ENCODE measurements at regions not wholly inside any gene's neighbourhood (a gene's known extent, or its start where the extent isn't known, plus 50 kb on each side); places are given as distances from the start of the nearest gene placed in this dataset.

GRCh38 chr11:45456686-45457085 is 170.5 kb upstream of the SYT13 start:
- peaks cover 28% of the 10 kb centered on the region for H3K27me3 Mint-ChIP-seq (ENCODE audit: insufficient read depth, unreplicated experiment)
- no peaks in the 10 kb centered on the region for H3K4me1 Mint-ChIP-seq (ENCODE audit: low read depth, unreplicated experiment)
- H3K4me3 Mint-ChIP-seq (ENCODE audit: unreplicated experiment): no peak overlapping the region
- H3K36me3 Mint-ChIP-seq (ENCODE audit: insufficient read depth, unreplicated experiment): no peaks in the 10 kb centered on the region
- no peak overlapping the region for H3K27ac Mint-ChIP-seq (ENCODE audit: unreplicated experiment)
- H3K4me3 ChIP-seq (ENCODE audit: low read depth, low read length): no peak overlapping the region
- H3K4me1 ChIP-seq: no peaks in the 10 kb centered on the region
- H3K9me3 ChIP-seq: no peaks in the 10 kb centered on the region
- ChIA-PET CTCF (no interaction called here), POLR2A (no interaction called here)
- no peak for DNase-seq
- peaks cover 1% of the 10 kb centered on the region; the same call in 1 of the 2 replicates for H3K27me3 ChIP-seq (replicated peaks; ENCODE audit: control insufficient read depth, insufficient read depth, low read length)
- TF ChIP-seq CTCF (IDR thresholded peaks at IDR 0.05; ENCODE audit: insufficient read depth in 1 of 2, low read depth in 1 of 2, low read length in 1 of 2, severe bottlenecking in 1 of 2, unreplicated experiment in 1 of 2): no peak
- intact Hi-C loops (cut with micrococcal nuclease; ENCODE audit: unreplicated experiment): no loop called here
- H3K9me3 Mint-ChIP-seq (ENCODE audit: unreplicated experiment): no peaks in the 10 kb centered on the region
- H3K36me3 ChIP-seq (ENCODE audit: control insufficient read depth, insufficient read depth, low read length): no peaks in the 10 kb centered on the region
- no TSS peak for BruUV-seq (replicated peaks)

GRCh38 chr11:45455536-45455935 is 169.4 kb upstream of the SYT13 start:
- Histone ChIP-seq H3K36me3 (ENCODE audit: control insufficient read depth, insufficient read depth, low read length) (no peaks in the 10 kb centered on the region), H3K4me1 (no peaks in the 10 kb centered on the region), H3K9me3 (no peaks in the 10 kb centered on the region), H3K27me3 (replicated peaks; ENCODE audit: control insufficient read depth, insufficient read depth, low read length) (peaks cover 1% of the 10 kb centered on the region; the same call in 1 of the 2 replicates), H3K4me3 (ENCODE audit: low read depth, low read length) (no peak overlapping the region)
- no peak overlapping the region for H3K4me3 Mint-ChIP-seq (ENCODE audit: unreplicated experiment)
- no peaks in the 10 kb centered on the region for H3K9me3 Mint-ChIP-seq (ENCODE audit: unreplicated experiment)
- DNase-seq: no peak
- no peaks in the 10 kb centered on the region for H3K4me1 Mint-ChIP-seq (ENCODE audit: low read depth, unreplicated experiment)
- ChIA-PET CTCF (interaction anchor here (0.6 kb wide), 1 partner anchor 931 kb away, joined by 3 read pairs; no protein-coding TSS in a partner anchor), POLR2A (no interaction called here)
- intact Hi-C loops (cut with micrococcal nuclease; ENCODE audit: unreplicated experiment): no loop called here
- no peaks in the 10 kb centered on the region for H3K36me3 Mint-ChIP-seq (ENCODE audit: insufficient read depth, unreplicated experiment)
- no peak for TF ChIP-seq CTCF (IDR thresholded peaks at IDR 0.05; ENCODE audit: insufficient read depth in 1 of 2, low read depth in 1 of 2, low read length in 1 of 2, severe bottlenecking in 1 of 2, unreplicated experiment in 1 of 2)
- no peak overlapping the region for H3K27ac Mint-ChIP-seq (ENCODE audit: unreplicated experiment)
- no TSS peak for BruUV-seq (replicated peaks)
- peaks cover 28% of the 10 kb centered on the region for H3K27me3 Mint-ChIP-seq (ENCODE audit: insufficient read depth, unreplicated experiment)

GRCh38 chr11:45454917-45455401 is 168.8 kb upstream of the SYT13 start:
- peaks cover 25% of the 10 kb centered on the region for H3K27me3 Mint-ChIP-seq (ENCODE audit: insufficient read depth, unreplicated experiment)
- Histone ChIP-seq H3K9me3 (no peaks in the 10 kb centered on the region), H3K36me3 (ENCODE audit: control insufficient read depth, insufficient read depth, low read length) (no peaks in the 10 kb centered on the region), H3K4me3 (ENCODE audit: low read depth, low read length) (no peak overlapping the region), H3K4me1 (no peaks in the 10 kb centered on the region), H3K27me3 (replicated peaks; ENCODE audit: control insufficient read depth, insufficient read depth, low read length) (peaks cover 1% of the 10 kb centered on the region; the same call in 1 of the 2 replicates)
- H3K4me3 Mint-ChIP-seq (ENCODE audit: unreplicated experiment): no peak overlapping the region
- H3K4me1 Mint-ChIP-seq (ENCODE audit: low read depth, unreplicated experiment): no peaks in the 10 kb centered on the region
- H3K9me3 Mint-ChIP-seq (ENCODE audit: unreplicated experiment): no peaks in the 10 kb centered on the region
- ChIA-PET POLR2A (no interaction called here), CTCF (no interaction called here)
- no TSS peak for BruUV-seq (replicated peaks)
- no peak for DNase-seq
- intact Hi-C loops (cut with micrococcal nuclease; ENCODE audit: unreplicated experiment): no loop called here
- no peak for TF ChIP-seq CTCF (IDR thresholded peaks at IDR 0.05; ENCODE audit: insufficient read depth in 1 of 2, low read depth in 1 of 2, low read length in 1 of 2, severe bottlenecking in 1 of 2, unreplicated experiment in 1 of 2)
- no peak overlapping the region for H3K27ac Mint-ChIP-seq (ENCODE audit: unreplicated experiment)
- no peaks in the 10 kb centered on the region for H3K36me3 Mint-ChIP-seq (ENCODE audit: insufficient read depth, unreplicated experiment)

Measured in Caco-2 (cell line).